Activated B cell treated with CpG ODN at 0.5 μM for 24 hours (primary cell): ENCODE measurements at regions not wholly inside any gene's neighbourhood (a gene's known extent, or its start where the extent isn't known, plus 50 kb on each side); places are given as distances from the start of the nearest gene placed in this dataset.
"Not testable (repeated sequence)": the region's sequence is repeated elsewhere in the genome, so short reads cannot be mapped to it uniquely, and the experiment has no call there.

ENCODE experiments used
- ATAC-seq: fragments of 200-7000 bp; cut with Tn5 transposase; one replicate; pipeline ENCODE4 v1.10.0; 2021; ENCODE audit warnings: low read depth, mild to moderate bottlenecking, moderate library complexity
- CTCF ChIA-PET: fragments of 350-600 bp; sonication (Branson Sonifier 250); formaldehyde crosslinking; loops from one replicate; lab custom pipeline; 2021; ENCODE audit warnings: antibody characterized with exemption; lab: Charles Lee
- POLR2A ChIA-PET: fragments of 350-600 bp; sonication (Branson Sonifier 250); formaldehyde crosslinking; loops from one replicate; lab custom pipeline; 2021; ENCODE audit warnings: antibody characterized with exemption; lab: Charles Lee
- DNase-seq: peaks from one replicate; pipeline ENCODE4 v3.0.0; 2022
- H3K27ac Mint-ChIP-seq: one replicate; pipeline ENCODE4 v1.8.0; 2020; ENCODE audit warnings: mixed read lengths
- H3K27me3 Mint-ChIP-seq: one replicate; pipeline ENCODE4 v1.8.0; 2021; ENCODE audit warnings: mixed read lengths
- H3K36me3 Mint-ChIP-seq: one replicate; pipeline ENCODE4 v1.8.0; 2021; ENCODE audit warnings: low read depth, mixed read lengths
- H3K4me1 Mint-ChIP-seq: one replicate; pipeline ENCODE4 v1.8.0; 2021; ENCODE audit warnings: mixed read lengths
- H3K4me3 Mint-ChIP-seq: one replicate; pipeline ENCODE4 v1.8.0; 2020; ENCODE audit warnings: mild to moderate bottlenecking, mixed read lengths
- H3K9me3 Mint-ChIP-seq: one replicate; pipeline ENCODE4 v1.8.0; 2020; ENCODE audit warnings: mixed read lengths
- intact Hi-C: fragments of 100-400 bp; cut with micrococcal nuclease; formaldehyde crosslinking; loops from one replicate; pipeline ENCODE4 v1.15.1; 2024
- TF ChIP-seq, protein P1 (sequence below): fragments of 200-600 bp; IDR thresholded peaks from one replicate; pipeline ENCODE4 v1.8.0; 2022; ENCODE audit warnings: antibody characterized with exemption, mild to moderate bottlenecking

DNA sequence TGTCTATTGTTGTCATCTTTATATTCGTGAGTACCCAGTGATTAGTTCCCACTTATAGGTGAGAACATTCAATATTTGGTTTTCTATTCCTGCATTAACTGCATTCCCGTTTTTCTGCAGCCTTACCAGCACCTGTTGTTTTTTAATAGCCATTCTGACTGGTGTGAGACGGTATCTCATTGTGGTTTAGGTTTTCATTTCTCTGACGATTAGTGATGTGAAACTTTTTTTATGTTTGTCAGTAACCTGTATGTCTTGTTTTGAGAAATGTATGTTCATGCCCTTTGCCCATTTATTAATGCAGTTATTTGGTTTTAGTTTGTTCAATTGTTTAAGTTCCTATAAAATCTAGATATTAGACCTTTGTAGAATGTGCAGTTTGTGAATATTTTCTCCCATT lies 546.0 kb upstream of the RORB start:
- CTCF ChIA-PET = no interaction called here
- no peak overlapping the region for H3K4me3 Mint-ChIP-seq

DNA sequence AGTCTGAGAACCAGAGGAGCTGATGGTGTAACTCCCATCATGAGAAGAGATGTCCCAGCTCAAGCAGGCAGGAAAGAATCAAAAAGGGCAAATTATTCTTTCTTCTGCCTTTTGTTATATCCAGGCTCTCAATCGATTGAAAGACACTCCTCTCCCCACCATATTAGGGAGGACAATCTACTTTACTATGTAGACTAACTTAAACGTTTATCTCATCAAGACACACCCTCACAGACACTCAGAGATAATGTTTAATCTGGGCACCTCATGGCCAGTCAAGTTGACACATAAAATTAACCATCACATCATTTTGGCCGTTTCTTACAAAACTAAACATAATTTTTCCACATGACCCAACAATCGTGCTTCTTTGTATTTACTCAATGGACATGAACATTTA lies 534.3 kb upstream of the RORB start:
- TF ChIP-seq, protein P1, sequence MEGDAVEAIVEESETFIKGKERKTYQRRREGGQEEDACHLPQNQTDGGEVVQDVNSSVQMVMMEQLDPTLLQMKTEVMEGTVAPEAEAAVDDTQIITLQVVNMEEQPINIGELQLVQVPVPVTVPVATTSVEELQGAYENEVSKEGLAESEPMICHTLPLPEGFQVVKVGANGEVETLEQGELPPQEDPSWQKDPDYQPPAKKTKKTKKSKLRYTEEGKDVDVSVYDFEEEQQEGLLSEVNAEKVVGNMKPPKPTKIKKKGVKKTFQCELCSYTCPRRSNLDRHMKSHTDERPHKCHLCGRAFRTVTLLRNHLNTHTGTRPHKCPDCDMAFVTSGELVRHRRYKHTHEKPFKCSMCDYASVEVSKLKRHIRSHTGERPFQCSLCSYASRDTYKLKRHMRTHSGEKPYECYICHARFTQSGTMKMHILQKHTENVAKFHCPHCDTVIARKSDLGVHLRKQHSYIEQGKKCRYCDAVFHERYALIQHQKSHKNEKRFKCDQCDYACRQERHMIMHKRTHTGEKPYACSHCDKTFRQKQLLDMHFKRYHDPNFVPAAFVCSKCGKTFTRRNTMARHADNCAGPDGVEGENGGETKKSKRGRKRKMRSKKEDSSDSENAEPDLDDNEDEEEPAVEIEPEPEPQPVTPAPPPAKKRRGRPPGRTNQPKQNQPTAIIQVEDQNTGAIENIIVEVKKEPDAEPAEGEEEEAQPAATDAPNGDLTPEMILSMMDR = no peak
- ChIA-PET CTCF (no interaction called here), POLR2A (no interaction called here)
- intact Hi-C loops = no loop called here
- Mint-ChIP-seq H3K27ac (no peak overlapping the region), H3K4me3 (no peak overlapping the region), H3K4me1 (no peaks in the 10 kb centered on the region), H3K9me3 (no peaks in the 10 kb centered on the region), H3K27me3 (no peaks in the 10 kb centered on the region), H3K36me3 (no peaks in the 10 kb centered on the region)
- no peak for ATAC-seq
- DNase-seq = no peak

More for the DNA sequence above, 546.0 kb upstream of the RORB start:
- H3K4me1 Mint-ChIP-seq = no peaks in the 10 kb centered on the region
- DNase-seq (no peak), ATAC-seq (no peak)
- no peaks in the 10 kb centered on the region for H3K27me3 Mint-ChIP-seq
- intact Hi-C loops = no loop called here
- no peaks in the 10 kb centered on the region for H3K36me3 Mint-ChIP-seq
- H3K9me3 Mint-ChIP-seq = peaks cover 2% of the 10 kb centered on the region
- POLR2A ChIA-PET = no interaction called here
- H3K27ac Mint-ChIP-seq = no peak overlapping the region
- TF ChIP-seq, protein P1 = no peak

DNA sequence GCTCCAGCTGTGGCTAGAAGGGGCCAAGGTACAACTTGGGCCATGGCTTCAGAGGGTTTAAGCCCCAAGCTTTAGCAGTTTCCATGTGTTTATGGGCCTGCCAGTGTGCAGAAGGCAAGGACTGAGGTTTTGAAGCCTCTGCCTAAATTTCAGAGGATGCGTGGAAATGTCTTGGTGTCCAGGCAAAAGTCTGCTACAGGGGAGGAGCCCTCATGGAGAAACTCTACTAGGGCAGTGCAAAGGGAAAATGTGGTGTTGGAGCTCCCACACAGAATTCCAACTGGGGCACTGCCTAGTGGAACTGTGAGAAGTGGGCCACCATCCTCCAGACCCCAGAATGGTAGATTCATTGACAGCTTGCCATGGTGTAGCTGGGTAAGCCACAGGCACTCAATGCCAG lies 527.2 kb upstream of the RORB start:
- DNase-seq = no peak
- Mint-ChIP-seq H3K27ac (no peak overlapping the region), H3K9me3 (peaks cover 13% of the 10 kb centered on the region), H3K36me3 (no peaks in the 10 kb centered on the region), H3K4me3 (no peak overlapping the region), H3K27me3 (no peaks in the 10 kb centered on the region), H3K4me1 (no peaks in the 10 kb centered on the region)
- intact Hi-C loops = no loop called here
- ATAC-seq = no peak
- CTCF ChIA-PET = no interaction called here
- POLR2A ChIA-PET = no interaction called here
- TF ChIP-seq, protein P1 = no peak

DNA sequence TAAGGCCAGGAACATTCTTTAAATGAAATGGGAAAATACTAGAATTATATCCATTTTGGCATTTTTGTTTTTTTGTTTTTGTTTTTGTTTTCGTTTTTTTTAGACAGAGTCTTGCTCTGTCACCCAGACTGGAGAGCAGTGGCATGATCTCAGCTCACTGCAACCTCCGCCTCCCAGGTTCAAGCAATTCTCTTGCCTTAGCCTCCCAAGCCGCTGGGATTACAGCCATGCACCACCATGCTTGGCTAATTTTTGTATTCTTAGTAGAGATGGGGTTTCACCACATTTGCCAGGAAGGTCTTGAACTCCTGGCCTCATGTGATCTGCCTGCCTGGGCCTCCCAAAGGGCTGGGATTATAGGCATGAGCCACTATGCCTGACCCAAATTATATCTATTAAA lies 520.7 kb upstream of the RORB start:
- not testable (repeated sequence) for H3K36me3 Mint-ChIP-seq

DNA sequence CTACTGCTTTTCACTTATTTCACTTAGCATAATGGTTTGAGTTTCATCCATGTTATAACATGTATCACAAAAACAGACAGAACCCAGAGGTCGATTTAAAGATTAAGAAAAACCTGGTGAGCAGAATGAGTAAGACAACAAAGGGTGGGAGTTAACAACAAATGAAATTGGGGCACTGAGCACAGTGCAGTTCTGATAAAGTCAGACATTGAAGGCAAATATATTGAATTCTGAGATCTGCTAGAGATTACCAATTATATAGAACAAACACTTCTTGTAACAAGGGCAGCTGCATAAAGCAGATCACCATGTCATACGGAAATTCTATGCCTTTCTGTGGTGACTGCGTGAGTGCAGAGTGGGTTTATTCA lies 517.3 kb upstream of the RORB start:
- no peaks in the 10 kb centered on the region for H3K36me3 Mint-ChIP-seq
- H3K9me3 Mint-ChIP-seq = no peaks in the 10 kb centered on the region
- no peak for ATAC-seq
- no peaks in the 10 kb centered on the region for H3K4me1 Mint-ChIP-seq
- TF ChIP-seq, protein P1 = no peak
- H3K27ac Mint-ChIP-seq = no peak overlapping the region
- no peak overlapping the region for H3K4me3 Mint-ChIP-seq
- POLR2A ChIA-PET = no interaction called here
- no peaks in the 10 kb centered on the region for H3K27me3 Mint-ChIP-seq
- intact Hi-C loops = no loop called here
- DNase-seq = no peak
- CTCF ChIA-PET = no interaction called here

More for the DNA sequence above, 520.7 kb upstream of the RORB start:
- POLR2A ChIA-PET, DNase-seq, H3K27me3 Mint-ChIP-seq, H3K4me3 Mint-ChIP-seq, H3K4me1 Mint-ChIP-seq, H3K9me3 Mint-ChIP-seq, intact Hi-C loops, CTCF ChIA-PET, H3K27ac Mint-ChIP-seq, ATAC-seq: not testable (repeated sequence)

DNA sequence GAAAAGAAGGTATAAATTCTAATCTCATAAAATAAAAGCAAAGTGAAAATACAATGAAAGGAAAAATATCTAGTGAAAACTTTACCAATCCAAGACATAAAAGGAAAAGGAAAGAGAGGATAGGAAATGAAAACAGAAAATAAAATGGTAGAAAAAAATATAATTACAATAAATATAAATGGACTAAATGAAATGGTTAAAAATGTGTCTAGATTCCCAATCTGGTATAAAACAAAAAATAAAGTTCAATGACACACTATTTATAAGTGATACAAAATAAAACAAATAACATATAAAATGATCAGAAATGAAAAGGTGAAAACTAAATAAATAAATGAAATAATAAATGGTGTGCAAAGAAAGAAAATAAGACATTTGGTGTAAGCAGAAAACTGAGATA lies 516.4 kb upstream of the RORB start:
- H3K27me3 Mint-ChIP-seq = no peaks in the 10 kb centered on the region
- H3K36me3 Mint-ChIP-seq = no peaks in the 10 kb centered on the region
- DNase-seq (no peak), ATAC-seq (no peak)
- H3K27ac Mint-ChIP-seq = no peak overlapping the region
- H3K9me3 Mint-ChIP-seq = peaks cover 4% of the 10 kb centered on the region
- ChIA-PET CTCF (interaction anchor here (0.5 kb wide), 1 partner anchor 634 kb away, joined by 3 read pairs; no protein-coding TSS in a partner anchor), POLR2A (no interaction called here)
- no peaks in the 10 kb centered on the region for H3K4me1 Mint-ChIP-seq
- TF ChIP-seq, protein P1 = no peak
- no peak overlapping the region for H3K4me3 Mint-ChIP-seq
- intact Hi-C loops = no loop called here
